ENCODE measurements at regions not wholly inside any gene's neighbourhood (a gene's known extent, or its start where the extent isn't known, plus 50 kb on each side); places are given as distances from the start of the nearest gene placed in this dataset.

DNA sequence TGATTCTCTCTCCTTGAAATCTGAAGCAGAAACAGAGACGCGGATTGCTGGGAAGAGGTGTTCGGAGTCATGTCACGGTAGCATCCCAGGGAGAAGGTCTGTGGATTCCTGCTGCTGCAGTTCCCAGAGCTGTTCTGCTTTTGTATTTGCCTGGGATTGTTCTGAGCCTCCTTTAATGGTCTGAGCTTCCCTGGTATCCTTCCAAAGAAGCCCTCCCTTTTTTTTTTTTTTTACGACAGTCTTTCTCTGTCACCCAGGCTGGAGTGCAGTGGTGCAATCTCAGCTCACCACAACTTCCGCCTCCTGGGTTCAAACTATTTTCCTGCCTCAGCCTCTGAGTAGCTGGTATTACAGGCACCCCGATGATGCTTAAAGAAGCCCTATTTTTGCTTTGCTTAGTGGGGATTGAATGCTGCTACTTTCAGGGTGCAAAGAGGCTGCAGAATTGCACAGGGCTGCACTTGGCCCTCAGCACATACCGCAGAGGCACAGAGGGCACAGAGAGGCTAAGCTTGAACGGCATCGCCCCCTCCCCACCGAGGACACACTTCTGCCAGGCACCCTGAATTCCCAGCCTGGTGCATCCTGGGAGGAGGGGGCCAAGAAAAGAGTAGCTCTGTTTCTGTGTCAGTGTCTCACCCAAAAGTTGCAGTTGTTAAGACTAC, 208.6 kb upstream of the GALNT17 start:
- Histone ChIP-seq H3K27me3 (ENCODE audit: control insufficient read depth in 1 of 2, insufficient read depth in 2 of 2, low read length in 1 of 2) (no peaks in the 10 kb centered on the region), H3K4me1 (ENCODE audit: control insufficient read depth in 1 of 2, insufficient read depth in 2 of 2, low read length in 2 of 2) (no peaks in the 10 kb centered on the region), H3K4me3 (ENCODE audit: low read length in 2 of 2) (no peak overlapping the region), H3K36me3 (ENCODE audit: control insufficient read depth in 1 of 2, insufficient read depth in 2 of 2, low read length in 1 of 2) (no peaks in the 10 kb centered on the region), H3K9me3 (ENCODE audit: control insufficient read depth, low read length) (no peaks in the 10 kb centered on the region), H3K27ac (ENCODE audit: low read depth in 1 of 2, low read length in 2 of 2) (no peak overlapping the region)
- no peak for ATAC-seq (ENCODE audit: low FRiP score)
- DNase-seq = no peak
- WGBS, 2 donors = 67 to 69% methylated on average over 11 of the region's 11 CpGs
- intact Hi-C loops (cut with DNase I) = no loop called here

DNA sequence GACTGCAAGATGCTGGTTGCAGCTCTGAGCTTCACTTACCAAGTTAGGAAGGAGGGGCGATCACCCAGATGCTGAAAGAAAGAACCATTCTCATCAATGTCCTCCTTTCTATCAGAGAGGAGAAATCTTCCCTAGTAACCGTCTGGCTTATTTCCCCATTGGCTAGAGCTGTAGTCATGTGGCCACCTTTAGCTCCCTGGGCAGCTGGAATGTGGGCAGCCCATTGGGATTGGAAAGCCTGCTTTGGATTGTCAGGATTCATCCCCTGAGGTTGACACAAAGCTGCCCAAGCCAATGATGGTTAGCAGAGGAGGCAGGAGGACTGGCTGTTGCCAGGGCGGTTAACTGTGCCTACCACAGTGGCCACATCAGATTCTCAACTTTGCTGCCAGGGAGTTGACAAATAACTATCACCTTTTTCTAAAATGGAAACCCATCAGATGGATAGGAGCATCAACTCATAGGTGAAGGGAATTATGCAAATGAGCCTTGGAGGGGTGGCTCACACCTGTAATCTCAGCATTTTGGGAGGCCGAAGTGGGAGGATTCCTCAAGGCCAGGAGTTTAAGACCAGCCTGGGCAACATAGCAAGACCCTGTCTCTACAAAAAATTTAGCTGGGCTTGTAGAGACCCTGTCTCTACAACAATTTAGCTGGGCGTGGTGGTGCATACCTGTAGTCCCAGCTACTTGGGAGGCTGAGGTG, 206.4 kb upstream of the GALNT17 start:
- no peaks in the 10 kb centered on the region for H3K36me3 ChIP-seq (ENCODE audit: control insufficient read depth in 1 of 2, insufficient read depth in 2 of 2, low read length in 1 of 2)
- no peak for ATAC-seq (ENCODE audit: low FRiP score)
- WGBS, 2 donors = 82 to 84% methylated on average over 5 of the region's 5 CpGs
- no peaks in the 10 kb centered on the region for H3K4me1 ChIP-seq (ENCODE audit: control insufficient read depth in 1 of 2, insufficient read depth in 2 of 2, low read length in 2 of 2)
- no peak for DNase-seq
- no peaks in the 10 kb centered on the region for H3K9me3 ChIP-seq (ENCODE audit: control insufficient read depth, low read length)
- no peak overlapping the region for H3K27ac ChIP-seq (ENCODE audit: low read depth in 1 of 2, low read length in 2 of 2)
- intact Hi-C loops (cut with DNase I) = no loop called here
- no peak overlapping the region for H3K4me3 ChIP-seq (ENCODE audit: low read length in 2 of 2)
- H3K27me3 ChIP-seq (ENCODE audit: control insufficient read depth in 1 of 2, insufficient read depth in 2 of 2, low read length in 1 of 2) = no peaks in the 10 kb centered on the region

GRCh38 chr7:70926666-70927065, 205.3 kb upstream of the GALNT17 start:
- whole genome bisulfite sequencing, 2 donors = 60 to 63% methylated on average over 4 of the region's 4 CpGs
- Histone ChIP-seq H3K4me1 (ENCODE audit: control insufficient read depth in 1 of 2, insufficient read depth in 2 of 2, low read length in 2 of 2) (no peaks in the 10 kb centered on the region), H3K27me3 (ENCODE audit: control insufficient read depth in 1 of 2, insufficient read depth in 2 of 2, low read length in 1 of 2) (no peaks in the 10 kb centered on the region), H3K4me3 (ENCODE audit: low read length in 2 of 2) (no peak overlapping the region), H3K36me3 (ENCODE audit: control insufficient read depth in 1 of 2, insufficient read depth in 2 of 2, low read length in 1 of 2) (no peaks in the 10 kb centered on the region), H3K9me3 (ENCODE audit: control insufficient read depth, low read length) (no peaks in the 10 kb centered on the region), H3K27ac (ENCODE audit: low read depth in 1 of 2, low read length in 2 of 2) (no peak overlapping the region)
- intact Hi-C loops (cut with DNase I) = no loop called here
- ATAC-seq (ENCODE audit: low FRiP score) = no peak
- no peak for DNase-seq

- no peaks in the 10 kb centered on the region for H3K4me1 ChIP-seq (ENCODE audit: control insufficient read depth in 1 of 2, insufficient read depth in 2 of 2, low read length in 2 of 2)
- H3K9me3 ChIP-seq (ENCODE audit: control insufficient read depth, low read length) = no peaks in the 10 kb centered on the region
- no peaks in the 10 kb centered on the region for H3K27me3 ChIP-seq (ENCODE audit: control insufficient read depth in 1 of 2, insufficient read depth in 2 of 2, low read length in 1 of 2)
- intact Hi-C loops (cut with DNase I) = no loop called here
- DNase-seq (no peak), ATAC-seq (ENCODE audit: low FRiP score) (no peak)
- no peak overlapping the region for H3K4me3 ChIP-seq (ENCODE audit: low read length in 2 of 2)
- no peak overlapping the region for H3K27ac ChIP-seq (ENCODE audit: low read depth in 1 of 2, low read length in 2 of 2)
- 79 to 85% methylated on average over 8 of the region's 8 CpGs for WGBS, 2 donors
- no peaks in the 10 kb centered on the region for H3K36me3 ChIP-seq (ENCODE audit: control insufficient read depth in 1 of 2, insufficient read depth in 2 of 2, low read length in 1 of 2)
These were observed 196.6 kb upstream of the GALNT17 start for GRCh38 chr7:70935311-70935710.

- peaks cover 1% of the 10 kb centered on the region for H3K9me3 ChIP-seq (ENCODE audit: control insufficient read depth, low read length)
- H3K36me3 ChIP-seq (ENCODE audit: control insufficient read depth in 1 of 2, insufficient read depth in 2 of 2, low read length in 1 of 2) = no peaks in the 10 kb centered on the region
- H3K4me3 ChIP-seq (ENCODE audit: low read length in 2 of 2) = no peak overlapping the region
- H3K27ac ChIP-seq (ENCODE audit: low read depth in 1 of 2, low read length in 2 of 2) = no peak overlapping the region
- ATAC-seq (ENCODE audit: low FRiP score) (no peak), DNase-seq (no peak)
- H3K27me3 ChIP-seq (ENCODE audit: control insufficient read depth in 1 of 2, insufficient read depth in 2 of 2, low read length in 1 of 2) = no peaks in the 10 kb centered on the region
- H3K4me1 ChIP-seq (ENCODE audit: control insufficient read depth in 1 of 2, insufficient read depth in 2 of 2, low read length in 2 of 2) = no peaks in the 10 kb centered on the region
- intact Hi-C loops (cut with DNase I) = no loop called here
- 60 to 64% methylated on average over 11 of the region's 11 CpGs for WGBS, 2 donors
These were observed 196.1 kb upstream of the GALNT17 start for GRCh38 chr7:70935854-70936253.

GRCh38 chr7:70937424-70937823, 194.5 kb upstream of the GALNT17 start:
- DNase-seq (no peak), ATAC-seq (ENCODE audit: low FRiP score) (no peak)
- WGBS, 2 donors = 93 to 95% methylated on average over 2 of the region's 2 CpGs
- Histone ChIP-seq H3K4me3 (ENCODE audit: low read length in 2 of 2) (no peak overlapping the region), H3K4me1 (ENCODE audit: control insufficient read depth in 1 of 2, insufficient read depth in 2 of 2, low read length in 2 of 2) (no peaks in the 10 kb centered on the region), H3K27me3 (ENCODE audit: control insufficient read depth in 1 of 2, insufficient read depth in 2 of 2, low read length in 1 of 2) (no peaks in the 10 kb centered on the region), H3K27ac (ENCODE audit: low read depth in 1 of 2, low read length in 2 of 2) (no peak overlapping the region), H3K36me3 (ENCODE audit: control insufficient read depth in 1 of 2, insufficient read depth in 2 of 2, low read length in 1 of 2) (no peaks in the 10 kb centered on the region), H3K9me3 (ENCODE audit: control insufficient read depth, low read length) (peaks cover 1% of the 10 kb centered on the region)
- intact Hi-C loops (cut with DNase I) = no loop called here

DNA sequence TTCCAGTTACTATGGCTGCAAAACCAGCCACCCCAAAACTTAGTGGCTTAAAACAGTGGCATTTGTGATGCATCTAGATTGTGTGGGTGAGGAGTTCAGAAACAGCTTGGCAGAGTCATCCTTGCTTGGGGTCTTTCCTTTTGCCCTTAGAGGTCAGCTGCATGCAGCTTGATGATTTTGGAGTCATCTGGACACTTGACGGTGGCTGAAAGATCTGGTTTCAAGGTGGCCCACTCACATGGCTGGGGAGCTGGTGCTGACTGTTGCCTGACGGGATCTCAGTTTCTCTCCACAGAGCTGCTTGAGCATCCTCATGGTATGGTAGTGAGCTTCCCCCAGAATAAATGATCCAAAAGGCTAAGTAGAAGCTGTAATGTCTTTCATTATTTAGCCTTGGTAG, 191.3 kb upstream of the GALNT17 start:
- no peak for DNase-seq
- WGBS, 2 donors = 87 to 89% methylated on average over 2 of the region's 2 CpGs
- H3K27me3 ChIP-seq (ENCODE audit: control insufficient read depth in 1 of 2, insufficient read depth in 2 of 2, low read length in 1 of 2) = no peaks in the 10 kb centered on the region
- ATAC-seq (ENCODE audit: low FRiP score) = no peak
- no peaks in the 10 kb centered on the region for H3K4me1 ChIP-seq (ENCODE audit: control insufficient read depth in 1 of 2, insufficient read depth in 2 of 2, low read length in 2 of 2)
- H3K9me3 ChIP-seq (ENCODE audit: control insufficient read depth, low read length) = peaks cover 1% of the 10 kb centered on the region
- no peaks in the 10 kb centered on the region for H3K36me3 ChIP-seq (ENCODE audit: control insufficient read depth in 1 of 2, insufficient read depth in 2 of 2, low read length in 1 of 2)
- intact Hi-C loops (cut with DNase I) = no loop called here
- H3K27ac ChIP-seq (ENCODE audit: low read depth in 1 of 2, low read length in 2 of 2) = no peak overlapping the region
- H3K4me3 ChIP-seq (ENCODE audit: low read length in 2 of 2) = no peak overlapping the region

DNA sequence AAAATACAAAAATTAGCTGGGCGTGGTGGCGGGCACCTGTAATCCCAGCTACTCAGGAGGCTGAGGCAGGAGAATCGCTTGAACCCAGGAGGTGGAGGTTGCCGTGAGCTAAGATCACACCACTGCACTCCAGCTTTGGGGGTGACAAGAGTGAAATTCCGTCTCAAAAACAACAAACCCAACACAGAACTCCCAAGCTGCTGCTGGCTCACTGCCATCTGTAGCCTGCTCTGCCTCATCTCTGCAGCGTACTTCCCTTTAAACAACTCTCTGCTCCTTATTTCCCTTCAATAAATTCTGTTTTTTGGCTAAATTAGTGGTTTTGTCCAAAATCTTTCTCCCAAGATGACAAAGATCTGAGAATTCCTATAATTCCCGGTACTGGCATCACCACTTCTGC, 189.2 kb upstream of the GALNT17 start:
- 61 to 75% methylated on average over 7 of the region's 7 CpGs for WGBS, 2 donors
- no peak overlapping the region for H3K4me3 ChIP-seq (ENCODE audit: low read length in 2 of 2)
- ATAC-seq (ENCODE audit: low FRiP score) = no peak
- no peaks in the 10 kb centered on the region for H3K27me3 ChIP-seq (ENCODE audit: control insufficient read depth in 1 of 2, insufficient read depth in 2 of 2, low read length in 1 of 2)
- peaks cover 3% of the 10 kb centered on the region for H3K9me3 ChIP-seq (ENCODE audit: control insufficient read depth, low read length)
- H3K27ac ChIP-seq (ENCODE audit: low read depth in 1 of 2, low read length in 2 of 2) = no peak overlapping the region
- H3K36me3 ChIP-seq (ENCODE audit: control insufficient read depth in 1 of 2, insufficient read depth in 2 of 2, low read length in 1 of 2) = no peaks in the 10 kb centered on the region
- DNase-seq = no peak
- intact Hi-C loops (cut with DNase I) = no loop called here
- no peaks in the 10 kb centered on the region for H3K4me1 ChIP-seq (ENCODE audit: control insufficient read depth in 1 of 2, insufficient read depth in 2 of 2, low read length in 2 of 2)

DNA sequence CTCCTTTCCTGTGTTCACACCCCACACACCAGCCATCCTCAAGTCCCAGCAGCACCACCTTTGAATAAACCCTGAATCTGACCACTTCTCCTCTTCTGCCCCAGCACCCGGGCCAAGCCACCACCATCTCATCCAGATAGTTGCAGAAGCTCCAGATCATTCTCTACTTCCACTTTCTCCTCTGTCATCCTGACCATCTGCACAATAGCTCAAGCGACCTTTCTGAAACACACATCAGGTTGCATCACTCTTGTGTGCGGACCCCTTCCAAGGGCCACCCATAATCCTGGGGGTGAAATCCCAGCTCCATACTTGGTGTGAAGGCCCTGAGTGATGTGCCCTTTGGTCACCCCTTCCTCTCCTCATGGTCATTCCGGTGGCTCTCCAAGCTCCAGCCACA, 187.4 kb upstream of the GALNT17 start:
- H3K9me3 ChIP-seq (ENCODE audit: control insufficient read depth, low read length) = peaks cover 3% of the 10 kb centered on the region
- ATAC-seq (ENCODE audit: low FRiP score) = no peak
- no peaks in the 10 kb centered on the region for H3K36me3 ChIP-seq (ENCODE audit: control insufficient read depth in 1 of 2, insufficient read depth in 2 of 2, low read length in 1 of 2)
- no peak overlapping the region for H3K27ac ChIP-seq (ENCODE audit: low read depth in 1 of 2, low read length in 2 of 2)
- H3K27me3 ChIP-seq (ENCODE audit: control insufficient read depth in 1 of 2, insufficient read depth in 2 of 2, low read length in 1 of 2) = no peaks in the 10 kb centered on the region
- intact Hi-C loops (cut with DNase I) = no loop called here
- no peak overlapping the region for H3K4me3 ChIP-seq (ENCODE audit: low read length in 2 of 2)
- WGBS, 2 donors = 75 to 76% methylated on average over 4 of the region's 4 CpGs
- no peak for DNase-seq
- no peaks in the 10 kb centered on the region for H3K4me1 ChIP-seq (ENCODE audit: control insufficient read depth in 1 of 2, insufficient read depth in 2 of 2, low read length in 2 of 2)

Measured in aorta (tissue), 5 donors.